GM23338 (cell line): ENCODE measurements at regions not wholly inside any gene's neighbourhood (a gene's known extent, or its start where the extent isn't known, plus 50 kb on each side); places are given as distances from the start of the nearest gene placed in this dataset.
"Not testable (repeated sequence)": the region's sequence is repeated elsewhere in the genome, so short reads cannot be mapped to it uniquely, and the experiment has no call there.

Source experiments
- ATAC-seq: fragments of 200-7000 bp; cut with Tn5 transposase; 3 replicates; pipeline ENCODE4 v1.9.1; 2020
- DNase-seq: peaks from one replicate; pipeline ENCODE4 v3.0.0-alpha.2; 2015; ENCODE audit warnings: low spot score
- H2AFZ ChIP-seq: fragments of 200-600 bp; sonication (generic); 2 replicates; pipeline ENCODE4 v1.8.0; 2016; ENCODE audit warnings: antibody characterized with exemption, mild to moderate bottlenecking, moderate library complexity
- H3F3A ChIP-seq: fragments of 200-600 bp; sonication (generic); replicated peaks from 2 replicates; pipeline ENCODE4 v1.8.0; 2017; ENCODE audit warnings: antibody characterized with exemption, mixed run types, low read depth
- H3K27ac ChIP-seq: fragments of 200-600 bp; sonication (generic); 2 replicates; pipeline ENCODE4 v1.6.1; 2016; ENCODE audit warnings: low read depth
- H3K27me3 ChIP-seq: fragments of 200-600 bp; sonication (generic); 2 replicates; pipeline ENCODE4 v1.8.0; 2016; ENCODE audit warnings: mild to moderate bottlenecking, mixed run types, moderate library complexity; ENCODE audit not compliant: insufficient read depth
- H3K36me3 ChIP-seq: fragments of 200-600 bp; sonication (generic); 2 replicates; pipeline ENCODE4 v1.8.0; 2016; ENCODE audit warnings: mild to moderate bottlenecking; ENCODE audit not compliant: insufficient read depth
- H3K4me1 ChIP-seq: fragments of 200-600 bp; sonication (generic); 2 replicates; pipeline ENCODE4 v1.8.0; 2016; ENCODE audit warnings: mild to moderate bottlenecking, moderate library complexity; ENCODE audit not compliant: insufficient read depth
- H3K4me2 ChIP-seq: fragments of 200-600 bp; sonication (generic); 2 replicates; pipeline ENCODE4 v1.7.1; 2017; ENCODE audit warnings: mixed run types
- H3K4me3 ChIP-seq: fragments of 200-600 bp; sonication (generic); 2 replicates; pipeline ENCODE4 v1.6.1; 2016; ENCODE audit warnings: mixed run types
- H3K79me2 ChIP-seq: fragments of 200-600 bp; sonication (generic); replicated peaks from 2 replicates; pipeline ENCODE4 v1.8.0; 2017; ENCODE audit warnings: mild to moderate bottlenecking; ENCODE audit not compliant: insufficient read depth
- H3K9me2 ChIP-seq: fragments of 200-600 bp; sonication (generic); 2 replicates; pipeline ENCODE4 v1.8.0; 2017; ENCODE audit not compliant: insufficient read depth
- H4K20me1 ChIP-seq: fragments of 200-600 bp; sonication (generic); replicated peaks from 2 replicates; pipeline ENCODE4 v1.8.0; 2017; ENCODE audit warnings: mild to moderate bottlenecking; ENCODE audit not compliant: insufficient read depth
- H3K27ac Mint-ChIP-seq: 2 replicates; pipeline ENCODE4 v1.8.0; 2020; ENCODE audit warnings: inconsistent platforms, mild to moderate bottlenecking, moderate library complexity, mixed read lengths
- H3K27me3 Mint-ChIP-seq: 3 replicates; pipeline ENCODE4 v1.8.0; 2022; ENCODE audit warnings: low read depth, mild to moderate bottlenecking, moderate library complexity, mixed read lengths, inconsistent platforms; ENCODE audit not compliant: insufficient read depth, poor library complexity
- H3K36me3 Mint-ChIP-seq: 3 replicates; pipeline ENCODE4 v1.8.0; 2021; ENCODE audit warnings: low read depth, mild to moderate bottlenecking, inconsistent platforms, moderate library complexity, mixed read lengths
- H3K4me1 Mint-ChIP-seq: 3 replicates; pipeline ENCODE4 v1.8.0; 2020; ENCODE audit warnings: mild to moderate bottlenecking, inconsistent platforms, mixed read lengths
- H3K4me3 Mint-ChIP-seq: 3 replicates; pipeline ENCODE4 v1.8.0; 2021; ENCODE audit warnings: moderate library complexity, mild to moderate bottlenecking, inconsistent platforms, mixed read lengths
- H3K9me3 Mint-ChIP-seq: 3 replicates; pipeline ENCODE4 v1.8.0; 2020; ENCODE audit warnings: moderate library complexity, mild to moderate bottlenecking, inconsistent platforms, mixed read lengths
- CREB1 ChIP-seq: fragments of 250-450 bp; sonication (Bioruptor Pico); IDR thresholded peaks from 2 replicates; pipeline ENCODE4 v1.5.0; 2020; ENCODE audit warnings: low read depth, mild to moderate bottlenecking, moderate library complexity
- CTCF ChIP-seq, 2 experiments: fragments of 200-600 bp in 1 of 2; sonication (generic) in 1 of 2; conservative IDR thresholded peaks; 2 replicates each; pipeline versions ENCODE4 v1.5.1 to v1.6.1; 2016 to 2017; ENCODE audit warnings: antibody characterized with exemption in 2 of 2, low read depth in 2 of 2, mild to moderate bottlenecking in 2 of 2, moderate library complexity in 1 of 2
- ETS1 ChIP-seq: IDR thresholded peaks from 2 replicates; pipeline ENCODE4 v1.6.1; 2016; ENCODE audit warnings: antibody characterized with exemption
- EZH2 ChIP-seq: fragments of 200-600 bp; sonication (generic); IDR thresholded peaks from one replicate; pipeline ENCODE4 v1.8.0; 2017; ENCODE audit warnings: antibody characterized with exemption, mild to moderate bottlenecking, low read depth; ENCODE audit not compliant: unreplicated experiment
- EZH2phosphoT487 ChIP-seq: fragments of 200-600 bp; sonication (generic); IDR thresholded peaks from one replicate; pipeline ENCODE4 v1.8.1; 2018; ENCODE audit warnings: antibody characterized with exemption; ENCODE audit not compliant: unreplicated experiment
- JUNB ChIP-seq: IDR thresholded peaks from one replicate; pipeline ENCODE4 v1.6.1; 2016; ENCODE audit warnings: antibody characterized with exemption; ENCODE audit not compliant: unreplicated experiment
- POLR2AphosphoS5 ChIP-seq: IDR thresholded peaks from 2 replicates; pipeline ENCODE4 v1.6.1; 2016; ENCODE audit warnings: antibody characterized with exemption, low read depth
- REST ChIP-seq: IDR thresholded peaks from one replicate; pipeline ENCODE4 v1.6.1; 2018; ENCODE audit warnings: antibody characterized with exemption; ENCODE audit not compliant: unreplicated experiment
- ZNF114 ChIP-seq: fragments of 250-450 bp; sonication (Bioruptor Pico); IDR thresholded peaks from 2 replicates; pipeline ENCODE4 v1.5.0; 2020; ENCODE audit warnings: mild to moderate bottlenecking, moderate library complexity
- ZNF331 ChIP-seq: fragments of 250-450 bp; sonication (Bioruptor Pico); IDR thresholded peaks from 2 replicates; pipeline ENCODE4 v1.5.0; 2020; ENCODE audit warnings: low read depth, mild to moderate bottlenecking, moderate library complexity

GRCh38 chr13:102522251-102522650, 74.5 kb upstream of the TPP2 start:
- not testable (repeated sequence) for H3K4me2 ChIP-seq, H3K27me3 ChIP-seq, H3K4me3 Mint-ChIP-seq, ATAC-seq, H3K27ac Mint-ChIP-seq, H3K4me1 Mint-ChIP-seq, H3K79me2 ChIP-seq, H3K4me3 ChIP-seq, H3K4me1 ChIP-seq, H3K9me2 ChIP-seq, H3K27me3 Mint-ChIP-seq, DNase-seq, H2AFZ ChIP-seq, H3F3A ChIP-seq, H3K36me3 ChIP-seq, H3K27ac ChIP-seq, H4K20me1 ChIP-seq
- Mint-ChIP-seq H3K36me3 (peaks cover 22% of the 10 kb centered on the region), H3K9me3 (peaks cover 20% of the 10 kb centered on the region)

- Mint-ChIP-seq H3K36me3 (peaks cover 17% of the 10 kb centered on the region), H3K9me3 (peaks cover 24% of the 10 kb centered on the region), H3K27me3 (peaks cover 2% of the 10 kb centered on the region), H3K4me1 (no peaks in the 10 kb centered on the region), H3K4me3 (no peak overlapping the region), H3K27ac (no peak overlapping the region)
- no peak overlapping the region for H3K27ac ChIP-seq
- H3K27me3 ChIP-seq: no peaks in the 10 kb centered on the region
- DNase-seq (no peak), ATAC-seq (no peak)
- no peaks in the 10 kb centered on the region for H3K4me1 ChIP-seq
- no peak overlapping the region for H3K4me2 ChIP-seq
- no peaks in the 10 kb centered on the region for H4K20me1 ChIP-seq
- H3K4me3 ChIP-seq: no peak overlapping the region
- no peak overlapping the region for H2AFZ ChIP-seq
- H3K36me3 ChIP-seq: 0 out of 2 replicates have a peak, but pooled peaks cover 6% of the 10 kb centered on the region
- no peaks in the 10 kb centered on the region for H3K79me2 ChIP-seq
- no peaks in the 10 kb centered on the region for H3K9me2 ChIP-seq
- H3F3A ChIP-seq: no peaks in the 10 kb centered on the region
- TF ChIP-seq EZH2phosphoT487: no peak
- TF ChIP-seq EZH2: no peak
- no peak for TF ChIP-seq ETS1
- TF ChIP-seq ZNF114 (CRISPR knock-in tag): no peak
- no peak for TF ChIP-seq POLR2AphosphoS5
- no peak for TF ChIP-seq REST
- no peak for TF ChIP-seq CREB1 (CRISPR knock-in tag)
- TF ChIP-seq ZNF331 (CRISPR knock-in tag): no peak
- no peak for TF ChIP-seq CTCF (conservative IDR thresholded peaks at IDR 0.05; ENCODE audit: low read depth in 2 of 2)
- no peak for TF ChIP-seq JUNB
These were observed 78.8 kb upstream of the TPP2 start for GRCh38 chr13:102517959-102518358.
